ENCODE measurements at regions not wholly inside any gene's neighbourhood (a gene's known extent, or its start where the extent isn't known, plus 50 kb on each side); places are given as distances from the start of the nearest gene placed in this dataset.

- Histone ChIP-seq H3K4me3 (ENCODE audit: low read depth, low read length) (no peak overlapping the region), H3K36me3 (ENCODE audit: control insufficient read depth in 2 of 2, insufficient read depth in 1 of 2, low read length in 2 of 2) (no peaks in the 10 kb centered on the region), H3K4me1 (ENCODE audit: control insufficient read depth, insufficient read depth, low read length) (no peaks in the 10 kb centered on the region), H3K9me3 (ENCODE audit: control insufficient read depth, insufficient read depth, low read depth, low read length) (no peaks in the 10 kb centered on the region), H3K27ac (ENCODE audit: extremely low read depth, low read depth, low read length) (no peak overlapping the region)
- CTCF ChIA-PET = no interaction called here
- no peak for TF ChIP-seq BCL11A (tag by site-specific recombination; IDR thresholded peaks at IDR 0.05; ENCODE audit: low read depth)
- TF ChIP-seq TSHZ1 (tag by site-specific recombination; IDR thresholded peaks at IDR 0.05; ENCODE audit: borderline replicate concordance) = no peak
- TF ChIP-seq ZNF626 (tag by site-specific recombination; IDR thresholded peaks at IDR 0.05) = no peak
- no peak for TF ChIP-seq ZNF704 (tag by site-specific recombination; IDR thresholded peaks at IDR 0.05)
- no peak for TF ChIP-seq KLF1 (tag by site-specific recombination; IDR thresholded peaks at IDR 0.05)
- TF ChIP-seq ZNF560 (tag by site-specific recombination; IDR thresholded peaks at IDR 0.05; ENCODE audit: borderline replicate concordance) = no peak
- TF ChIP-seq ZNF404 (tag by site-specific recombination; IDR thresholded peaks at IDR 0.05) = no peak
- TF ChIP-seq ZNF37A (tag by site-specific recombination; IDR thresholded peaks at IDR 0.05) = no peak
- no peak for TF ChIP-seq ZNF658 (tag by site-specific recombination; IDR thresholded peaks at IDR 0.05)
- TF ChIP-seq ZNF2 (tag by site-specific recombination; IDR thresholded peaks at IDR 0.05) = no peak
- no peak for TF ChIP-seq ZNF423 (tag by site-specific recombination; IDR thresholded peaks at IDR 0.05)
- TF ChIP-seq CTCF (tag by site-specific recombination; IDR thresholded peaks at IDR 0.05) = no peak
- no peak for TF ChIP-seq ZNF558 (tag by site-specific recombination; IDR thresholded peaks at IDR 0.05)
- no peak for TF ChIP-seq PBX3 (CRISPR knock-in tag; IDR thresholded peaks at IDR 0.05)
- no peak for TF ChIP-seq ZNF621 (tag by site-specific recombination; IDR thresholded peaks at IDR 0.05)
- no peak for TF ChIP-seq ZNF132 (tag by site-specific recombination; IDR thresholded peaks at IDR 0.05; ENCODE audit: borderline replicate concordance)
- TF ChIP-seq ZNF624 (tag by site-specific recombination; IDR thresholded peaks at IDR 0.05) = no peak
- TF ChIP-seq ZNF692 (tag by site-specific recombination; IDR thresholded peaks at IDR 0.05) = no peak
- TF ChIP-seq ZNF391 (tag by site-specific recombination; IDR thresholded peaks at IDR 0.05; ENCODE audit: borderline replicate concordance, low read depth) = no peak
- TF ChIP-seq ZNF140 (tag by site-specific recombination; IDR thresholded peaks at IDR 0.05) = no peak
- POLR2A ChIA-PET = no interaction called here
These were observed 1242.2 kb downstream of the OTOL1 start for GRCh38 chr3:162738784-162739183.
